ENCODE measurements at regions not wholly inside any gene's neighbourhood (a gene's known extent, or its start where the extent isn't known, plus 50 kb on each side); places are given as distances from the start of the nearest gene placed in this dataset.

- no peak for DNase-seq
These were observed 86.0 kb downstream of the MATN1 start for GRCh38 chr1:30637183-30637980.

- DNase-seq = no peak
These were observed 86.8 kb downstream of the MATN1 start for GRCh38 chr1:30636621-30637020.

- peak; percentile 27 to 39 (median 33) for DNase-seq
These were observed 87.9 kb downstream of the MATN1 start for GRCh38 chr1:30635391-30635975.

- no peak for DNase-seq
These were observed 88.9 kb downstream of the MATN1 start for GRCh38 chr1:30634507-30634906.

- no peak for DNase-seq
These were observed 90.1 kb downstream of the MATN1 start for GRCh38 chr1:30633294-30633693.

GRCh38 chr1:30632481-30632880, 90.9 kb downstream of the MATN1 start:
- peak; percentile 46 to 67 (median 46) for DNase-seq

- DNase-seq = no peak
These were observed 91.7 kb downstream of the MATN1 start for GRCh38 chr1:30631700-30632099.

GRCh38 chr1:30629501-30629900, 93.9 kb downstream of the MATN1 start:
- DNase-seq = no peak

GRCh38 chr1:30627994-30628393, 95.4 kb downstream of the MATN1 start:
- DNase-seq = no peak

- no peak for DNase-seq
These were observed 96.2 kb downstream of the MATN1 start for GRCh38 chr1:30627206-30627605.

- DNase-seq = no peak
These were observed 100.0 kb downstream of the MATN1 start for GRCh38 chr1:30623431-30623830.

- no peak for DNase-seq
These were observed 103.8 kb downstream of the MATN1 start for GRCh38 chr1:30619619-30620018.

- no peak for DNase-seq
These were observed 105.0 kb downstream of the MATN1 start for GRCh38 chr1:30618335-30618747.

- DNase-seq = no peak
These were observed 106.6 kb downstream of the MATN1 start for GRCh38 chr1:30616759-30617158.

- no peak for DNase-seq
These were observed 107.4 kb downstream of the MATN1 start for GRCh38 chr1:30615816-30616590.

GRCh38 chr1:30615076-30615795, 108.1 kb downstream of the MATN1 start:
- DNase-seq = no peak

GRCh38 chr1:30613188-30613587, 110.2 kb downstream of the MATN1 start:
- no peak for DNase-seq

GRCh38 chr1:30612536-30613065, 110.8 kb downstream of the MATN1 start:
- no peak for DNase-seq

GRCh38 chr1:30611741-30612309, 111.6 kb downstream of the MATN1 start:
- DNase-seq = no peak

GRCh38 chr1:30610917-30611316, 112.5 kb downstream of the MATN1 start:
- no peak for DNase-seq

- no peak for DNase-seq
These were observed 113.4 kb downstream of the MATN1 start for GRCh38 chr1:30609999-30610345.

GRCh38 chr1:30609336-30609998, 113.9 kb downstream of the MATN1 start:
- DNase-seq = no peak
